Keratinocyte (primary cell): ENCODE measurements at regions not wholly inside any gene's neighbourhood (a gene's known extent, or its start where the extent isn't known, plus 50 kb on each side); places are given as distances from the start of the nearest gene placed in this dataset.

Source experiments
- CTCF ChIP-seq, 3 experiments: IDR thresholded peaks in 1 of 3; conservative IDR thresholded peaks in 1 of 3; optimal IDR thresholded peaks in 1 of 3; 2 replicates in 2 of 3; 3 replicates in 1 of 3; pipeline versions ENCODE3 to v1.5.1; 2011; ENCODE audit warnings: low read length in 3 of 3, mild to moderate bottlenecking in 3 of 3, moderate library complexity in 2 of 3, control low read depth in 1 of 3, inconsistent platforms in 1 of 3; ENCODE audit not compliant: insufficient read depth in 2 of 3; ENCODE audit errors: extremely low read depth in 1 of 3
- EZH2 ChIP-seq: IDR thresholded peaks from one replicate; pipeline ENCODE4 v1.6.1; 2012; ENCODE audit warnings: inconsistent platforms, mild to moderate bottlenecking, low read length, moderate library complexity

GRCh38 chr12:93176610-93177126 is 201.1 kb upstream of the NUDT4 start:
- TF ChIP-seq CTCF (optimal IDR thresholded peaks at IDR 0.05 in 1 of 3, IDR thresholded peaks at IDR 0.05 in 1 of 3, conservative IDR thresholded peaks at IDR 0.05 in 1 of 3; ENCODE audit: extremely low read depth in 1 of 3, insufficient read depth in 2 of 3, low read length in 3 of 3): no peak
- no peak for TF ChIP-seq EZH2
